ENCODE measurements at regions not wholly inside any gene's neighbourhood (a gene's known extent, or its start where the extent isn't known, plus 50 kb on each side); places are given as distances from the start of the nearest gene placed in this dataset.

DNA sequence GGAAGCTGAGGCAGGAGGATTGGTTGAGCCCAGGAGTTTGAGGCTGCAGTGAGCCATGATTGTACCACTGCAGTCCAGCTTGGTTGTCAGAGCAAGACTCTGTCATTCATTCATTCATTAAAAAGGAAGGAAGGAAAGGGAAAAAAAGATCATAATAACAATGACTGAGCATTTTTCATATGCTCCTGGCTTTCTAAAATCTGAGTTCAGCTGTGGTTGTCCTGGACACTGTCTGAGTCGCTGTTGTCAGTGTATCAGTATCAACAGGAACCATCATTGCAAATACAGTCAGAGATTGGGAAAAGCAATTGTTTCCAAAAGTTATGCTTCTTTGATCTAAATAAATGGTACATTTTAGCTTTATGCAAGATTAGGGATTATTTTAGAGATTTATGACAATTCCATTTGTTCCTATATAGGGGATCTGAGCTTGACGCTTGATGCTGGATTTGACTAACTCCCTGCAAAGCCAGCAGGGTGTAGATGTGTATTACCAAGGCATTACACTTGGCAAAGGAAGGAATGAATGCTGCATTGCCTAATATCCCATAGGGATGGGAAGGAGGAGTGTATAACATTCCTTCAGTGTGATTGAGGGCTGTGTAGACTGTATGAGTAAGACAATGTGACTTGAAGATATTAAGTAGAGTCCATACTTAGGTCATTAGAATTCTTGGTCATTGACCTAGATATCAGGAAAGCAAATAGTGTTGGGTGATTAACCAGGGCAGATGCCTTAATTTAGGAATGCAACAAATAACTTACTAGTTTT lies 100.2 kb downstream of the DISP1 start:
- DNase-seq: no peak

DNA sequence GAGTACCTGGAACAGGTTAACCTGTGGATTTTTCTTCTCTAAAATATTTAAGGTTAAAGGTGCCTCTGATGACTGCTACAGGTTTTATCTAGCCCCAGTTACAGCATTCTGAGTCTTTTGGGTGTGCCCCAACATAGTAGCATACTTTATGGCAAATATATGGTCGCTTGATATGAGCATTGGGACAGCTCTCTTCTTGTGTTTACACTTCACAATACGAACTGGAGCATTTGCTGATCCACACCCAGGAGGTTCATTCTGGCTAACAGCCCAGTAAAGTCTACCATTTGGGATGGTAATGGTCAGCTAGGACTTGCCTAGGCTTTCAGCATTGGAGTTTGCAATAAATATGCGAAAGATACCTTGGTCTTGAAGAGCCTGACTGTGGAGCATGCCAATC lies 101.3 kb downstream of the DISP1 start:
- no peak for DNase-seq

DNA sequence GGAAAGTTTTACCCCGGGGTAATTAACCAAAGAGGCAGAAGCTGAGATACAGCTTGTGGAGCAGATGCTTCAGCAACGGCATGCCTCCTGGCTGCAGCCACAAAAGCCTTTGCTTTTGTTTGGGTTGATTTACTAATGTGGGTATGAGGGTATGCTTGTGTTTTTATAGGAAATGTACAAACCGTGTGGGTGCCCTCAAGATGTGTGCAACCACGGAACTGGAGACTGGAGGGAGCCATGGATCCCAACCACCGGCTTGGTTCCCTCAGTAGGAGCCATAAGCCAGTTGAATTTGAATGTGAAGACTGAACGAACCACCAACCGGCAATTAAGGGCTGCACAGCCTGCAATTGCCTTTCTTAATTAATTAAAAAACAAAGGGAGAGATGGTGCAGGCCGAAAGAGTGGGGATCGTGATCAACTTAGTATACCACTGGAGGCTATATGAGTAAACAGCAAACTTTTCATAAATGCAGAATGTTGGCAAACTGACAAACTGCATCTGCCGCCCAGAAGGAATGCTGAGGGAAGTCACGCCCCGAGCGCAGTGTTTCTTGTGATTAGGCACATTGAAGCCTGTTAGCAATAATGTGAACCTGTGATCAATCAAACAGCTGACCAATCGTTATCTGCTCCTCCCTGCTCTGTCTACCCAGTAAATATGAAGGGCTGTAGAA lies 104.1 kb downstream of the DISP1 start:
- no peak for DNase-seq

- DNase-seq: no peak
These were observed 104.6 kb downstream of the DISP1 start for GRCh38 chr1:222919478-222919865.

DNA sequence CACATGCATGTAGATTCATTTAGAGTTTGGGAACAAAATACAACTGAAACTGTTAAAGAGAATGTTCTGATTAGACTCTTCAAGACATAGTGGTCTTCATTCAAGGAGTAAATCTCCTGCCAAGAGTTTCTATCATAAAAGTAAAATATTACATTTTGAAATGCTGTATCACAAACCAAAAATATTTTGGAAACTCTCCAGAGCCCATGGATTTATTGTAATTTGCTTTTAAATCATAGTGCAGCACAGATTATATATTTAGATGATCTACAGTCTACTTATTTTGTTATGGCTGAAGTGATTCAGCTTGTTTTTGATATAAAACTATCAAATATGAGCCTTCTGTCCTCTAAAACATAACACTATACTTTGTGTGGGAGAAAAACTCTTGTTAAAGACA lies 105.3 kb downstream of the DISP1 start:
- no peak for DNase-seq

GRCh38 chr1:222921945-222922344 lies 107.1 kb downstream of the DISP1 start:
- no peak for DNase-seq

- DNase-seq: no peak
These were observed 108.7 kb downstream of the DISP1 start for GRCh38 chr1:222923506-222923905.

- DNase-seq: no peak
These were observed 109.4 kb downstream of the DISP1 start for GRCh38 chr1:222924136-222924706.

GRCh38 chr1:222926566-222926965 lies 111.7 kb downstream of the DISP1 start:
- no peak for DNase-seq

DNA sequence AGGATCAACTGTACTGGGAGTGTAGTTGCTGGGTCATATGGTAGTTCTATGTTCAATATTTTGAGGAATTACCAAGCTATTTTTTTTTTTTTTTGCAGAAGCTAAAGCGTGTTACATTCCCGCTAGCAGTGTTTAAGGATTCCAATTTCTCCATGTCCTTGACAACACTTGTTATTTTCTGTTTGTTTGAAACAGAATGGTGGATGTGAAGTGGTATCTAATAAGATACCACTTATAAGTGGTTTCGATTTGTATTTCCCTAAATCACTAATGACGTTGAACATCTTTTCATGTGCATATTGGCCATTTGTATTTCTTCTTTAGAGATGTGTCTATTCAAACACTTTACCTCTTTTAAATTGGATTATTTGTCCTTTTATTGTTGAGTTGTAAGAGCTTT lies 112.2 kb downstream of the DISP1 start:
- no peak for DNase-seq

- no peak for DNase-seq
These were observed 113.4 kb downstream of the DISP1 start for GRCh38 chr1:222928212-222928611.

DNA sequence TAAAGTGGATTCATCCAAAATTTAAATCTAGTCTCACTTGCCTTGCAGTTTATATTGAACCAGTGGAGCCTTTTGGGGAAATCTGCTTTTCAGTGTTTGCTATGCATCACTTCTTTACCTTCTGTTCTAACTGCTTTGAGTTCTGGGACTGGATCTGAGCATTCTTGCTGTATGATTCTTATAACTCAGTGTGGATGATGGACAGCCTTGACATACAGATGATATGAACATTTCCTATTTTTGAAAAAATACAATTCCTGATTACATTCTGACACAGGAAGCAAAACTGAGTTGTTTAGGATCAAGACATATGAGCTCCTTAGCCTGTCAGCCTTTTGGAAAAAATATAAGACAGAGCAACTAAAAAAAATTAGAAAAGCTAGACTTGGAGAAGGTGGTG lies 115.2 kb downstream of the DISP1 start:
- no peak for DNase-seq

DNA sequence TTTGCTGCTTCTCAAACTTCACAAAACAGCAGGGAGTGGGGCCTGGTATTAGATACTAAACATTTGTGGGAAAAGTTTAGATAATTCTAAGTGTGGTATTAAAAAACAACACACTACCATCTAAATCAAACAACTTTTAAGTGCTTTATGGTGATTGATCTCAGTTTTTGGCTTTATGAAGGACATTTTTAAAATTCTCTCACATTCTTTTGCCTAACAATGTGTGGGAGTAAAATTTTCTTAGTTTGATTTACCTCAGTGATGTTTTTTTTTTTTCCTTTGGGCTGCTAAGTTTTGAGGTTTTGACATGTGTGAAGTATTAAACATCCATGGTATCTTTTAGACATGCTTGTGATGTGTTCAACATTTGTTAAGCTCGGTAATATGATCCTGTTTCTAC lies 116.2 kb downstream of the DISP1 start:
- no peak for DNase-seq

- DNase-seq: no peak
These were observed 118.4 kb downstream of the DISP1 start for GRCh38 chr1:222933273-222933672.

GRCh38 chr1:222935239-222935900 lies 120.5 kb downstream of the DISP1 start:
- DNase-seq: no peak

- no peak for DNase-seq
These were observed 121.2 kb downstream of the DISP1 start for GRCh38 chr1:222936042-222936441.

- DNase-seq: no peak
These were observed 124.1 kb downstream of the DISP1 start for GRCh38 chr1:222938986-222939385.

- no peak for DNase-seq
These were observed 125.3 kb downstream of the DISP1 start for GRCh38 chr1:222940095-222940494.

DNA sequence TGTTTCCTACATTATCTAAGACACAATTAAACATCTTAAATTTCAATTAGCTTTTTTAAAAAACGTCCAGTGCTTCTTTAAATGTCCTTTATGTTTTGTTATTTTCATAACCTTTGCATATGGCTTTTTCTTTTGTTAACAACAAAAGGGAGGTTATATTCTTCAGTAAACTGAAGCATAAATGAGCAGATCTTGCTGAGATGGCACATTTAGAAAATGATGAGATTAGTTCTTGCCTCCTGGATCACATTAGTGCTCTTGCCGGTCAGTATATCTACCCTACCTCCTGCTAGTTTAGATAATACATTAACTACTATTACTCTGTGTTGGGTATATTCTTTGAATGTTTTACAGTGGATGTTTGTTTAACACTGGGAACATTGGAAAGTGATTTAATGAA lies 126.1 kb downstream of the DISP1 start:
- no peak for DNase-seq

GRCh38 chr1:222941425-222941824 lies 126.6 kb downstream of the DISP1 start:
- DNase-seq: no peak

DNA sequence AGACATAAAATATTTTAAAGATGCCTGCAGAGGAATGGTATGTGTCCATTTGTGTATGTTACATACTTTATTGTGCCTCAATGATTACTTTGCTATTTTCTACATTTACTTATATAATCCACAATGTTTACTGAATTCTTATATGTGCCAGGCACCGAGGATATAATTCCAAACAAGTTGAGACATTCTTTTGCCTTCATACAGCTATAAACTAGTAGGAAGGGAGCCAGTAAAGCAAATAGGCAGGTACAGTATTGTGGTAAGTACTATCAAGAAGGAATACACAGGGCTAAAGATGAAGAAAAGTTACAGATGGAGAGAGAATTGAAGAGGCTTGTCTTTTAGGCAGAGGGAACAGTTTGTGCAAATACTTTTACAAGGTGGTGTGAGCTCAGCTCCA lies 131.6 kb downstream of the DISP1 start:
- DNase-seq: no peak

DNA sequence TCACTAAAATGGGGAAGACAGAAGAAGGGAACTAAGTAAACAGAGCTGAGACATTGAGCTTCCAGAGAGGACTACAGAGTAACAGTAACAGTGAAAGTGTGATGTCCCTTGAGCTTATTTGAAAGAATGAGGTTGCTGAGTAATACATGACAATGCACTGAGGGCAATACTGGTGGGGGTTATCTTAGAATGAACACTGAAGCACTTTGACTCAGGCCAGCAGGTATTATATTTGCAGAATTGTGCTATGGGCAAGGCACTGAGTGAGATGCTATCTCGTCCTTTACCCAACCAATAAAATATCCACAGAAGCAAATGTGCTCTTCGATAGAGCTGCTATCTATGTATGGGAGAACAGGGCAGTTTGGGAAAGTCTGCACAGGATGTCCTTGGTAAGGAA lies 133.2 kb downstream of the DISP1 start:
- DNase-seq: no peak

GRCh38 chr1:222950892-222951291 lies 136.1 kb downstream of the DISP1 start:
- peak; percentile 87 for DNase-seq

- DNase-seq: no peak
These were observed 138.7 kb downstream of the DISP1 start for GRCh38 chr1:222953585-222953984.

All from NCI-H2107 (cell line).